HEK293 (cell line): ENCODE measurements at regions not wholly inside any gene's neighbourhood (a gene's known extent, or its start where the extent isn't known, plus 50 kb on each side); places are given as distances from the start of the nearest gene placed in this dataset.

Source experiments
- CTCF ChIA-PET: fragments of 350-600 bp; formaldehyde crosslinking; extraction: SDS; loops from one replicate; lab custom pipeline; 2021; ENCODE audit warnings: antibody characterized with exemption; lab: Yijun Ruan, JAX
- POLR2A ChIA-PET: fragments of 300-600 bp; formaldehyde crosslinking; extraction: SDS; loops from one replicate; lab custom pipeline; 2020; ENCODE audit warnings: antibody characterized with exemption, inconsistent platforms; lab: Yijun Ruan, JAX
- H3K27ac ChIP-seq: fragments of 200-500 bp; sonication (Bioruptor generic); 2 replicates; pipeline ENCODE4 v1.5.1; 2014; ENCODE audit warnings: low read depth, low read length, control low read depth, inconsistent platforms; ENCODE audit errors: extremely low read depth
- H3K36me3 ChIP-seq, 2 experiments: fragments of 200-500 bp in 1 of 2; sonication (Bioruptor generic) in 1 of 2; 1 replicate in 1 of 2; 2 replicates in 1 of 2; pipeline ENCODE4 v1.5.1; 2014 to 2017; ENCODE audit warnings: inconsistent platforms in 2 of 2, low read length in 2 of 2; ENCODE audit not compliant: control insufficient read depth in 2 of 2, insufficient read depth in 1 of 2
- H3K4me1 ChIP-seq: fragments of 200-500 bp; sonication (Bioruptor generic); 2 replicates; pipeline ENCODE4 v1.5.1; 2014; ENCODE audit warnings: mild to moderate bottlenecking, low read length, inconsistent platforms; ENCODE audit not compliant: control insufficient read depth, insufficient read depth
- H3K4me3 ChIP-seq: 2 replicates; pipeline ENCODE4 v1.5.1; 2011; ENCODE audit warnings: low read depth, mild to moderate bottlenecking, control low read depth, low read length, moderate library complexity
- H3K9me3 ChIP-seq: fragments of 200-500 bp; sonication (Bioruptor generic); 2 replicates; pipeline ENCODE4 v1.5.1; 2014; ENCODE audit warnings: low read depth, low read length, inconsistent platforms; ENCODE audit not compliant: control insufficient read depth, insufficient read depth
- KLF8 ChIP-seq: fragments of 450-650 bp; formaldehyde crosslinking; IDR thresholded peaks from 2 replicates; pipeline ENCODE4 v1.5.1; 2016; ENCODE audit warnings: missing biosample characterization, missing genetic modification characterization
- TRIM28 ChIP-seq: IDR thresholded peaks from 2 replicates; pipeline ENCODE4 v1.6.1; 2011; ENCODE audit warnings: low read length, control low read depth, borderline replicate concordance
- YY2 ChIP-seq: fragments of 450-650 bp; formaldehyde crosslinking; IDR thresholded peaks from 2 replicates; pipeline ENCODE4 v1.5.1; 2016; ENCODE audit warnings: missing biosample characterization, missing genetic modification characterization
- ZBTB20 ChIP-seq: fragments of 450-650 bp; formaldehyde crosslinking; IDR thresholded peaks from 2 replicates; pipeline ENCODE4 v1.5.1; 2016; ENCODE audit warnings: missing biosample characterization, missing genetic modification characterization
- ZBTB26 ChIP-seq: fragments of 450-650 bp; formaldehyde crosslinking; optimal IDR thresholded peaks from 2 replicates; pipeline ENCODE3; 2016; ENCODE audit warnings: missing biosample characterization, mild to moderate bottlenecking, missing genetic modification characterization
- ZBTB7A ChIP-seq: fragments of 450-650 bp; formaldehyde crosslinking; IDR thresholded peaks from 2 replicates; pipeline ENCODE4 v1.5.1; 2016; ENCODE audit warnings: low read depth, missing biosample characterization, missing genetic modification characterization
- ZNF169 ChIP-seq: fragments of 450-650 bp; formaldehyde crosslinking; IDR thresholded peaks from 2 replicates; pipeline ENCODE4 v1.5.1; 2016; ENCODE audit warnings: missing biosample characterization, missing genetic modification characterization
- ZNF214 ChIP-seq: fragments of 450-650 bp; formaldehyde crosslinking; IDR thresholded peaks from 2 replicates; pipeline ENCODE4 v1.5.1; 2017; ENCODE audit warnings: missing biosample characterization, mild to moderate bottlenecking, missing genetic modification characterization, borderline replicate concordance
- ZNF354C ChIP-seq: fragments of 450-650 bp; formaldehyde crosslinking; IDR thresholded peaks from 2 replicates; pipeline ENCODE4 v1.5.1; 2016; ENCODE audit warnings: missing biosample characterization, missing genetic modification characterization, low read depth, borderline replicate concordance
- ZNF433 ChIP-seq: fragments of 450-650 bp; formaldehyde crosslinking; IDR thresholded peaks from 2 replicates; pipeline ENCODE4 v1.5.1; 2016; ENCODE audit warnings: missing biosample characterization, missing genetic modification characterization, low read depth
- ZNF585B ChIP-seq: fragments of 450-650 bp; formaldehyde crosslinking; IDR thresholded peaks from 2 replicates; pipeline ENCODE4 v1.5.1; 2016; ENCODE audit warnings: missing biosample characterization, missing genetic modification characterization
- ZNF621 ChIP-seq: fragments of 450-650 bp; formaldehyde crosslinking; IDR thresholded peaks from 2 replicates; pipeline ENCODE4 v1.5.1; 2017; ENCODE audit warnings: missing biosample characterization, missing genetic modification characterization
- ZNF747 ChIP-seq: fragments of 450-650 bp; formaldehyde crosslinking; IDR thresholded peaks from 2 replicates; pipeline ENCODE4 v1.5.1; 2016; ENCODE audit warnings: missing biosample characterization, missing genetic modification characterization
- TF ChIP-seq, protein P1 (sequence below): fragments of 450-650 bp; IDR thresholded peaks from 2 replicates; pipeline ENCODE4 v1.5.1; 2018; ENCODE audit warnings: missing biosample characterization, mild to moderate bottlenecking, missing genetic modification characterization
- TF ChIP-seq, protein P2 (sequence below): fragments of 450-650 bp; formaldehyde crosslinking; IDR thresholded peaks from 2 replicates; pipeline ENCODE4 v1.5.1; 2016; ENCODE audit warnings: missing biosample characterization, missing genetic modification characterization
- TF ChIP-seq, protein P3 (sequence below): fragments of 450-650 bp; formaldehyde crosslinking; IDR thresholded peaks from 2 replicates; pipeline ENCODE4 v1.5.1; 2016; ENCODE audit warnings: missing biosample characterization, missing genetic modification characterization, low read depth

DNA sequence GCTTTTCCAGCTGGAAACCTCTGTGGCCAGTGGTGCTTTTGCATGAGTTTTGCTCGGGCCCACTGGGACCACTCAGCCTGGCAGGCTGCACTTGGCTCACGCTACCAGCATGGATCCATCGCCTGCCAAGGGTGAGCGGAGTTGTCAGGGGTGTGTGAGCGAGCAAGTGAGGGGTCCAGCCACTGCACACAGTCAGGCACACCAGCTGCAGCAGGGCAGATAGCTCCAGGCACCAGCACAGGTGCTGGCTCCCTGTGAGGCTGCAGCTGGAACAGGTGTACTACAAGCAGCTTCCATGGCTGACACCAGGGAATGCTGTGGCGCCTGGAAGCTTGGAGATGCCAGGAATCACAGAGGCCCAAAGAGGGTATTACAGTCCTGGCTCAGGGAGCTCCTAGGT is 391.2 kb upstream of the SGCD start:
- Histone ChIP-seq H3K36me3 (no peaks in the 10 kb centered on the region), H3K4me1 (no peaks in the 10 kb centered on the region), H3K27ac (no peak overlapping the region), H3K4me3 (no peak overlapping the region), H3K9me3 (no peaks in the 10 kb centered on the region)
- ChIA-PET POLR2A (no interaction called here), CTCF (interaction anchor here (0.6 kb wide), 1 partner anchor 68 kb away, joined by 3 read pairs; no protein-coding TSS in a partner anchor)
- no peak for TF ChIP-seq YY2
- TF ChIP-seq, protein P1, sequence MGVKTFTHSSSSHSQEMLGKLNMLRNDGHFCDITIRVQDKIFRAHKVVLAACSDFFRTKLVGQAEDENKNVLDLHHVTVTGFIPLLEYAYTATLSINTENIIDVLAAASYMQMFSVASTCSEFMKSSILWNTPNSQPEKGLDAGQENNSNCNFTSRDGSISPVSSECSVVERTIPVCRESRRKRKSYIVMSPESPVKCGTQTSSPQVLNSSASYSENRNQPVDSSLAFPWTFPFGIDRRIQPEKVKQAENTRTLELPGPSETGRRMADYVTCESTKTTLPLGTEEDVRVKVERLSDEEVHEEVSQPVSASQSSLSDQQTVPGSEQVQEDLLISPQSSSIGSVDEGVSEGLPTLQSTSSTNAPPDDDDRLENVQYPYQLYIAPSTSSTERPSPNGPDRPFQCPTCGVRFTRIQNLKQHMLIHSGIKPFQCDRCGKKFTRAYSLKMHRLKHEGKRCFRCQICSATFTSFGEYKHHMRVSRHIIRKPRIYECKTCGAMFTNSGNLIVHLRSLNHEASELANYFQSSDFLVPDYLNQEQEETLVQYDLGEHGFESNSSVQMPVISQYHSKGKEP (tag by site-specific recombination): no peak
- TF ChIP-seq, protein P2, sequence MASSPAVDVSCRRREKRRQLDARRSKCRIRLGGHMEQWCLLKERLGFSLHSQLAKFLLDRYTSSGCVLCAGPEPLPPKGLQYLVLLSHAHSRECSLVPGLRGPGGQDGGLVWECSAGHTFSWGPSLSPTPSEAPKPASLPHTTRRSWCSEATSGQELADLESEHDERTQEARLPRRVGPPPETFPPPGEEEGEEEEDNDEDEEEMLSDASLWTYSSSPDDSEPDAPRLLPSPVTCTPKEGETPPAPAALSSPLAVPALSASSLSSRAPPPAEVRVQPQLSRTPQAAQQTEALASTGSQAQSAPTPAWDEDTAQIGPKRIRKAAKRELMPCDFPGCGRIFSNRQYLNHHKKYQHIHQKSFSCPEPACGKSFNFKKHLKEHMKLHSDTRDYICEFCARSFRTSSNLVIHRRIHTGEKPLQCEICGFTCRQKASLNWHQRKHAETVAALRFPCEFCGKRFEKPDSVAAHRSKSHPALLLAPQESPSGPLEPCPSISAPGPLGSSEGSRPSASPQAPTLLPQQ (tag by site-specific recombination): no peak
- TF ChIP-seq ZBTB20 (tag by site-specific recombination): no peak
- TF ChIP-seq ZNF747 (tag by site-specific recombination): no peak
- TF ChIP-seq ZNF433: no peak
- no peak for TF ChIP-seq ZBTB26 (tag by site-specific recombination)
- TF ChIP-seq, protein P3, sequence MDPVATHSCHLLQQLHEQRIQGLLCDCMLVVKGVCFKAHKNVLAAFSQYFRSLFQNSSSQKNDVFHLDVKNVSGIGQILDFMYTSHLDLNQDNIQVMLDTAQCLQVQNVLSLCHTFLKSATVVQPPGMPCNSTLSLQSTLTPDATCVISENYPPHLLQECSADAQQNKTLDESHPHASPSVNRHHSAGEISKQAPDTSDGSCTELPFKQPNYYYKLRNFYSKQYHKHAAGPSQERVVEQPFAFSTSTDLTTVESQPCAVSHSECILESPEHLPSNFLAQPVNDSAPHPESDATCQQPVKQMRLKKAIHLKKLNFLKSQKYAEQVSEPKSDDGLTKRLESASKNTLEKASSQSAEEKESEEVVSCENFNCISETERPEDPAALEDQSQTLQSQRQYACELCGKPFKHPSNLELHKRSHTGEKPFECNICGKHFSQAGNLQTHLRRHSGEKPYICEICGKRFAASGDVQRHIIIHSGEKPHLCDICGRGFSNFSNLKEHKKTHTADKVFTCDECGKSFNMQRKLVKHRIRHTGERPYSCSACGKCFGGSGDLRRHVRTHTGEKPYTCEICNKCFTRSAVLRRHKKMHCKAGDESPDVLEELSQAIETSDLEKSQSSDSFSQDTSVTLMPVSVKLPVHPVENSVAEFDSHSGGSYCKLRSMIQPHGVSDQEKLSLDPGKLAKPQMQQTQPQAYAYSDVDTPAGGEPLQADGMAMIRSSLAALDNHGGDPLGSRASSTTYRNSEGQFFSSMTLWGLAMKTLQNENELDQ (tag by site-specific recombination): no peak
- TF ChIP-seq TRIM28: no peak
- TF ChIP-seq ZNF354C (tag by site-specific recombination): no peak
- TF ChIP-seq ZBTB7A (tag by site-specific recombination): no peak
- TF ChIP-seq ZNF621 (tag by site-specific recombination): no peak
- TF ChIP-seq KLF8 (tag by site-specific recombination): no peak

- ChIA-PET CTCF (no interaction called here), POLR2A (no interaction called here)
- H3K4me1 ChIP-seq: no peaks in the 10 kb centered on the region
- no peak for TF ChIP-seq ZNF585B (tag by site-specific recombination)
- TF ChIP-seq ZNF169 (tag by site-specific recombination): no peak
- no peak for TF ChIP-seq ZBTB26 (tag by site-specific recombination)
- no peak for TF ChIP-seq ZNF214 (tag by site-specific recombination)
- TF ChIP-seq, all 188 proteins: peak for 0
- Histone ChIP-seq H3K27ac (no peak overlapping the region), H3K36me3 (no peaks in the 10 kb centered on the region), H3K9me3 (no peaks in the 10 kb centered on the region), H3K4me3 (no peak overlapping the region)
Measured at GRCh38 chr5:155936520-155937406, 390.2 kb upstream of the SGCD start.
